PC-3 (cell line): ENCODE measurements at regions not wholly inside any gene's neighbourhood (a gene's known extent, or its start where the extent isn't known, plus 50 kb on each side); places are given as distances from the start of the nearest gene placed in this dataset.

Experiments
- CTCF ChIP-seq: fragments of 300-600 bp; sonication (generic); conservative IDR thresholded peaks from 2 replicates; pipeline ENCODE4 v1.5.1; 2017; ENCODE audit warnings: antibody characterized with exemption, low read depth, mild to moderate bottlenecking, low read length
- EZH2phosphoT487 ChIP-seq: fragments of 300-600 bp; sonication (generic); IDR thresholded peaks from 2 replicates; pipeline ENCODE4 v1.6.1; 2018; ENCODE audit warnings: mild to moderate bottlenecking, antibody characterized with exemption, low read length, borderline replicate concordance

GRCh38 chr19:28569132-28570131, 643.5 kb downstream of the UQCRFS1 start:
- TF ChIP-seq CTCF = no peak
- no peak for TF ChIP-seq EZH2phosphoT487
